H1 (cell line): ENCODE measurements at regions not wholly inside any gene's neighbourhood (a gene's known extent, or its start where the extent isn't known, plus 50 kb on each side); places are given as distances from the start of the nearest gene placed in this dataset.

Experiments
- CTCF ChIA-PET: fragments of 300-600 bp; sonication (Branson Sonifier 250); formaldehyde crosslinking; loops from one replicate; lab custom pipeline; 2021; ENCODE audit not compliant: partially characterized antibody; lab: Charles Lee
- POLR2A ChIA-PET: fragments of 300-600 bp; sonication (Branson Sonifier 250); formaldehyde crosslinking; loops from one replicate; lab custom pipeline; 2021; ENCODE audit warnings: inconsistent platforms; ENCODE audit not compliant: partially characterized antibody; lab: Charles Lee
- DNase-seq, 2 experiments: peaks; one replicate each; pipeline versions ENCODE4 v3.0.0 to v3.0.0-alpha.2; 2010 to 2022; ENCODE audit warnings: low spot score in 2 of 2, low read depth in 1 of 2, mixed read lengths in 1 of 2
- FAIRE-seq: peaks from 2 replicates; lab custom pipeline; 2011; peaks lifted over from hg19 to GRCh38; lab: Jason Lieb, UNC
- H2AFZ ChIP-seq: 2 replicates; pipeline ENCODE4 v1.8.1; 2012; ENCODE audit warnings: low read length, inconsistent platforms
- H2AK5ac ChIP-seq: 2 replicates; pipeline ENCODE4 v1.6.1; 2013; ENCODE audit warnings: low read depth, low read length
- H2BK120ac ChIP-seq: replicated peaks from 2 replicates; pipeline ENCODE3; 2013; ENCODE audit warnings: low read depth, low read length, inconsistent platforms
- H2BK12ac ChIP-seq: 2 replicates; pipeline ENCODE4 v1.6.1; 2013; ENCODE audit warnings: low read depth, low read length
- H2BK15ac ChIP-seq: 2 replicates; pipeline ENCODE4 v1.6.1; 2013; ENCODE audit warnings: low read length
- H2BK20ac ChIP-seq: 2 replicates; pipeline ENCODE4 v1.6.1; 2013; ENCODE audit warnings: low read length
- H2BK5ac ChIP-seq: 2 replicates; pipeline ENCODE4 v1.6.1; 2013; ENCODE audit warnings: low read depth, low read length
- H3K14ac ChIP-seq: 2 replicates; pipeline ENCODE4 v1.6.1; 2013; ENCODE audit warnings: inconsistent platforms; ENCODE audit not compliant: insufficient read length
- H3K18ac ChIP-seq: 2 replicates; pipeline ENCODE4 v1.6.1; 2013; ENCODE audit warnings: low read length; ENCODE audit errors: extremely low read depth
- H3K23ac ChIP-seq: 2 replicates; pipeline ENCODE4 v1.6.1; 2013; ENCODE audit warnings: inconsistent platforms; ENCODE audit not compliant: insufficient read length
- H3K23me2 ChIP-seq: 2 replicates; pipeline ENCODE4 v1.6.1; 2013; ENCODE audit warnings: low read depth, low read length
- H3K27ac ChIP-seq: 2 replicates; pipeline ENCODE4 v1.6.1; 2011; ENCODE audit warnings: low read depth, low read length, inconsistent platforms
- H3K27me3 ChIP-seq, 4 experiments: replicated peaks in 1 of 4; 1 replicate in 1 of 4; 2 replicates in 3 of 4; pipeline versions ENCODE4 v1.6.1 to v1.8.1; 2011 to 2013; ENCODE audit warnings: low read length in 3 of 4, mild to moderate bottlenecking in 3 of 4, inconsistent platforms in 2 of 4, mixed read lengths in 2 of 4, moderate library complexity in 1 of 4; ENCODE audit not compliant: control insufficient read depth in 3 of 4, insufficient read depth in 3 of 4; ENCODE audit errors: extremely low read depth in 1 of 4
- H3K36me3 ChIP-seq, 4 experiments: 2 replicates each; pipeline versions ENCODE4 v1.6.1 to v1.8.1; 2011 to 2013; ENCODE audit warnings: mild to moderate bottlenecking in 4 of 4, low read length in 3 of 4, moderate library complexity in 2 of 4, control low read depth in 1 of 4, inconsistent platforms in 1 of 4; ENCODE audit not compliant: insufficient read depth in 4 of 4, control insufficient read depth in 2 of 4
- H3K4ac ChIP-seq: replicated peaks from 2 replicates; pipeline ENCODE3; 2013; ENCODE audit warnings: low read length, low read depth, mixed read lengths, inconsistent platforms; ENCODE audit not compliant: insufficient read length
- H3K4me1 ChIP-seq, 4 experiments: replicated peaks in 1 of 4; 1 replicate in 1 of 4; 2 replicates in 3 of 4; pipeline versions ENCODE4 v1.6.1 to v1.8.1; 2011 to 2013; ENCODE audit warnings: low read length in 3 of 4, inconsistent platforms in 2 of 4, mixed read lengths in 1 of 4; ENCODE audit not compliant: insufficient read depth in 4 of 4, control insufficient read depth in 3 of 4
- H3K4me2 ChIP-seq, 2 experiments: 2 replicates each; pipeline versions ENCODE4 v1.6.1 to v1.8.1; 2011 to 2013; ENCODE audit warnings: low read depth in 2 of 2, low read length in 2 of 2, control low read depth in 1 of 2, inconsistent platforms in 1 of 2, mild to moderate bottlenecking in 1 of 2; ENCODE audit not compliant: insufficient read depth in 1 of 2
- H3K4me3 ChIP-seq, 4 experiments: fragments of 200-600, 300-600 bp in 1 of 4; sonication (generic), shearing (Covaris generic), sonication (Bioruptor Twin) in 1 of 4; 2 replicates each; pipeline versions ENCODE4 v1.5.1 to v1.8.1; 2011 to 2016; ENCODE audit warnings: low read length in 4 of 4, low read depth in 3 of 4, control low read depth in 2 of 4, inconsistent platforms in 2 of 4, mild to moderate bottlenecking in 2 of 4, mixed read lengths in 1 of 4, moderate library complexity in 1 of 4; ENCODE audit not compliant: insufficient read depth in 2 of 4; ENCODE audit errors: extremely low read depth in 1 of 4
- H3K56ac ChIP-seq: replicated peaks from 2 replicates; pipeline ENCODE3; 2013; ENCODE audit warnings: low read depth, mild to moderate bottlenecking, mixed read lengths, low read length, inconsistent platforms; ENCODE audit not compliant: insufficient read length
- H3K79me1 ChIP-seq: 2 replicates; pipeline ENCODE4 v1.6.1; 2013; ENCODE audit warnings: low read depth, low read length, control low read depth
- H3K79me2 ChIP-seq, 2 experiments: 2 replicates each; pipeline versions ENCODE4 v1.6.1 to v1.8.1; 2012 to 2013; ENCODE audit warnings: low read length in 2 of 2, mild to moderate bottlenecking in 2 of 2, inconsistent platforms in 1 of 2; ENCODE audit not compliant: insufficient read depth in 2 of 2, control insufficient read depth in 1 of 2
- H3K9ac ChIP-seq, 4 experiments: replicated peaks in 1 of 4; 1 replicate in 1 of 4; 2 replicates in 3 of 4; pipeline versions ENCODE4 v1.6.1 to v1.8.1; 2011 to 2013; ENCODE audit warnings: low read depth in 3 of 4, low read length in 3 of 4, control low read depth in 2 of 4, mild to moderate bottlenecking in 2 of 4, moderate library complexity in 2 of 4, inconsistent platforms in 1 of 4; ENCODE audit errors: extremely low read depth in 1 of 4
- H3K9me3 ChIP-seq, 2 experiments: 2 replicates each; pipeline versions ENCODE4 v1.6.1 to v1.8.1; 2012 to 2013; ENCODE audit warnings: mild to moderate bottlenecking in 2 of 2, moderate library complexity in 2 of 2, control low read depth in 1 of 2, inconsistent platforms in 1 of 2, low read depth in 1 of 2, low read length in 1 of 2, mixed read lengths in 1 of 2; ENCODE audit not compliant: insufficient read depth in 2 of 2
- H4K20me1 ChIP-seq, 2 experiments: replicated peaks in 1 of 2; 2 replicates each; pipeline versions ENCODE3 to v1.8.1; 2011 to 2013; ENCODE audit warnings: inconsistent platforms in 2 of 2, low read length in 2 of 2, mild to moderate bottlenecking in 1 of 2; ENCODE audit not compliant: insufficient read depth in 2 of 2, control insufficient read depth in 1 of 2
- H4K5ac ChIP-seq: 2 replicates; pipeline ENCODE4 v1.6.1; 2013; ENCODE audit warnings: low read length, low read depth, mixed read lengths, inconsistent platforms; ENCODE audit not compliant: insufficient read length
- H4K8ac ChIP-seq: 2 replicates; pipeline ENCODE4 v1.8.0; 2013; ENCODE audit warnings: mild to moderate bottlenecking, moderate library complexity, low read length, inconsistent platforms; ENCODE audit not compliant: insufficient read depth; ENCODE audit errors: extremely low read depth
- H4K91ac ChIP-seq: replicated peaks from 2 replicates; pipeline ENCODE3; 2013; ENCODE audit warnings: low read length, mixed read lengths, inconsistent platforms; ENCODE audit not compliant: insufficient read length
- BCL11A ChIP-seq, 2 experiments: IDR thresholded peaks; one replicate each; pipeline ENCODE4 v1.6.1; 2011; ENCODE audit warnings: low read depth in 2 of 2, low read length in 2 of 2, mild to moderate bottlenecking in 2 of 2
- CTBP2 ChIP-seq: IDR thresholded peaks from 2 replicates; pipeline ENCODE4 v1.7.0; 2011; ENCODE audit warnings: borderline replicate concordance, mild to moderate bottlenecking, moderate library complexity, mixed read lengths, low read length; ENCODE audit not compliant: insufficient read depth, insufficient read length
- CTCF ChIP-seq, 3 experiments: IDR thresholded peaks; 1 replicate in 2 of 3; 2 replicates in 1 of 3; pipeline versions ENCODE4 v1.5.1 to v1.6.1; 2011; ENCODE audit warnings: low read length in 3 of 3, mild to moderate bottlenecking in 3 of 3, inconsistent platforms in 2 of 3, low read depth in 1 of 3, moderate library complexity in 1 of 3; ENCODE audit not compliant: insufficient read depth in 1 of 3; ENCODE audit errors: control extremely low read depth in 1 of 3
- JUN ChIP-seq: IDR thresholded peaks from 2 replicates; pipeline ENCODE4 v1.6.1; 2011; ENCODE audit warnings: low read depth, mild to moderate bottlenecking, improper control_type of control experiment, low read length
- NANOG ChIP-seq: IDR thresholded peaks from 2 replicates; pipeline ENCODE4 v1.6.1; 2011; ENCODE audit warnings: low read length, low read depth, mild to moderate bottlenecking, inconsistent platforms; ENCODE audit not compliant: insufficient read depth, poor library complexity, severe bottlenecking
- RNF2 ChIP-seq: fragments of 200-900, 300-1000 bp; sonication (generic); IDR thresholded peaks from 2 replicates; pipeline ENCODE4 v1.7.1; 2016; ENCODE audit warnings: borderline replicate concordance, low read depth, mild to moderate bottlenecking, antibody characterized with exemption, low read length; ENCODE audit not compliant: poor library complexity, severe bottlenecking; ENCODE audit errors: missing control alignments
- SIN3A ChIP-seq, 2 experiments: IDR thresholded peaks in 1 of 2; conservative IDR thresholded peaks in 1 of 2; 2 replicates each; pipeline ENCODE4 v1.6.1; 2011 to 2012; ENCODE audit warnings: low read length in 2 of 2, improper control_type of control experiment in 1 of 2, low read depth in 1 of 2, mild to moderate bottlenecking in 1 of 2
- SP2 ChIP-seq: IDR thresholded peaks from 2 replicates; pipeline ENCODE4 v1.6.1; 2012; ENCODE audit warnings: mild to moderate bottlenecking, low read length, inconsistent platforms
- SP4 ChIP-seq: IDR thresholded peaks from 2 replicates; pipeline ENCODE4 v1.6.1; 2012; ENCODE audit warnings: low read length, inconsistent platforms
- SUZ12 ChIP-seq: fragments of 200-600 bp; sonication (generic); IDR thresholded peaks from 2 replicates; pipeline ENCODE4 v1.6.1; 2012; ENCODE audit warnings: mild to moderate bottlenecking, inconsistent platforms, low read length, moderate library complexity, mixed read lengths
- TCF12 ChIP-seq: IDR thresholded peaks from 2 replicates; pipeline ENCODE4 v1.6.1; 2011; ENCODE audit warnings: low read depth, mild to moderate bottlenecking, low read length
- WGBS, 2 experiments: shearing (Covaris generic) in 1 of 2; methylation state at CpG; one replicate each; pipeline versions ENCODE4 v1.1.6 to v1.1.7; 2013 to 2015; ENCODE audit warnings: low lambda C conversion rate in 2 of 2, mixed read lengths in 2 of 2, inconsistent platforms in 1 of 2, low coverage in 1 of 2, missing lambda C conversion rate in 1 of 2; ENCODE audit not compliant: insufficient replicate concordance in 2 of 2, insufficient coverage in 1 of 2, insufficient read length in 1 of 2; ENCODE audit errors: extremely low coverage in 1 of 2, missing lambda C conversion rate in 1 of 2; 5-methylcytosine and 5-hydroxymethylcytosine counted together

GRCh38 chr17:72396121-72396520 is 275.3 kb downstream of the SOX9 start:
- Histone ChIP-seq H3K27ac (no peak overlapping the region), H3K4me3 (no peak overlapping the region), H2BK120ac (no peak overlapping the region), H2AFZ (no peak overlapping the region), H2BK12ac (no peak overlapping the region), H3K56ac (no peak overlapping the region), H4K91ac (no peak overlapping the region), H3K79me1 (no peaks in the 10 kb centered on the region), H3K23ac (no peak overlapping the region), H3K4me2 (no peak overlapping the region), H2AK5ac (no peak overlapping the region), H4K5ac (no peak overlapping the region), H2BK5ac (no peak overlapping the region), H2BK20ac (no peak overlapping the region), H3K79me2 (no peaks in the 10 kb centered on the region), H3K9me3 (no peaks in the 10 kb centered on the region), H2BK15ac (no peak overlapping the region), H4K8ac (no peak overlapping the region), H3K36me3 (no peaks in the 10 kb centered on the region), H3K14ac (no peak overlapping the region), H3K4ac (no peak overlapping the region), H4K20me1 (no peaks in the 10 kb centered on the region), H3K9ac (no peak overlapping the region), H3K18ac (no peak overlapping the region), H3K27me3 (no peaks in the 10 kb centered on the region; a peak in 3 of 7 replicates), H3K4me1 (peaks cover 0 to 9% (median 4%) of the 10 kb centered on the region in 4 experiments; a peak in 4 of 7 replicates), H3K23me2 (0 out of 2 replicates have a peak, but pooled peaks cover 1% of the 10 kb centered on the region)
- FAIRE-seq (no peak), DNase-seq (no peak)
- WGBS, 2 experiments, result 82% methylated on average over 3 of the region's 3 CpGs; no CpG with 5 or more reads in 1 of the 2 experiments
- POLR2A ChIA-PET, result no interaction called here
- CTCF ChIA-PET, result interaction anchor here (1.2 kb wide), 1 partner anchor 10 kb away, joined by 6 read pairs; no protein-coding TSS in a partner anchor
- TF ChIP-seq SUZ12 (no peak), SP2 (no peak), RNF2 (no peak), JUN (no peak), CTCF (IDR thresholded peaks at IDR 0.05; ENCODE audit: control extremely low read depth in 1 of 3, insufficient read depth in 1 of 3, low read depth in 1 of 3, low read length in 3 of 3) (no peak), BCL11A (IDR thresholded peaks at IDR 0.05; ENCODE audit: low read depth in 2 of 2, low read length in 2 of 2) (no peak), SP4 (no peak), TCF12 (no peak), SIN3A (conservative IDR thresholded peaks at IDR 0.05 in 1 of 2, IDR thresholded peaks at IDR 0.05 in 1 of 2; ENCODE audit: low read depth in 1 of 2, low read length in 2 of 2) (no peak), NANOG (no peak), CTBP2 (no peak)
